ENCODE measurements at regions not wholly inside any gene's neighbourhood (a gene's known extent, or its start where the extent isn't known, plus 50 kb on each side); places are given as distances from the start of the nearest gene placed in this dataset.
"Not testable (repeated sequence)": the region's sequence is repeated elsewhere in the genome, so short reads cannot be mapped to it uniquely, and the experiment has no call there.

- H3K4me1 Mint-ChIP-seq (ENCODE audit: unreplicated experiment), result peaks cover 10% of the 10 kb centered on the region
- no peak overlapping the region for H3K27ac Mint-ChIP-seq
- no peak for TF ChIP-seq CTCF (conservative IDR thresholded peaks at IDR 0.05)
- H3K9me3 Mint-ChIP-seq, result peaks cover 8% of the 10 kb centered on the region
- H3K4me3 Mint-ChIP-seq, result no peak overlapping the region
- no peaks in the 10 kb centered on the region for H3K36me3 Mint-ChIP-seq
- peaks cover 21% of the 10 kb centered on the region for H3K27me3 Mint-ChIP-seq
- no peak for DNase-seq (ENCODE audit: extremely low spot score, unreplicated experiment)
Measured at GRCh38 chr1:117757668-117758067, 151.8 kb downstream of the TENT5C start.

GRCh38 chr1:117758444-117759316, 152.8 kb downstream of the TENT5C start:
- H3K27ac Mint-ChIP-seq, result peak overlapping the region; percentile 48

GRCh38 chr1:117759535-117759934, 153.7 kb downstream of the TENT5C start:
- H3K36me3 Mint-ChIP-seq, result no peaks in the 10 kb centered on the region
- peaks cover 8% of the 10 kb centered on the region for H3K9me3 Mint-ChIP-seq
- H3K4me1 Mint-ChIP-seq (ENCODE audit: unreplicated experiment), result peaks cover 10% of the 10 kb centered on the region
- no peak for DNase-seq (ENCODE audit: extremely low spot score, unreplicated experiment)
- TF ChIP-seq CTCF (conservative IDR thresholded peaks at IDR 0.05), result no peak
- H3K4me3 Mint-ChIP-seq, result no peak overlapping the region
- peaks cover 17% of the 10 kb centered on the region for H3K27me3 Mint-ChIP-seq
- H3K27ac Mint-ChIP-seq, result no peak overlapping the region

More at GRCh38 chr1:117758444-117759316, 152.8 kb downstream of the TENT5C start:
- peak overlapping the region; percentile 86 for H3K4me3 Mint-ChIP-seq
- TF ChIP-seq CTCF (conservative IDR thresholded peaks at IDR 0.05), result peak; percentile 94
- H3K36me3 Mint-ChIP-seq, result no peaks in the 10 kb centered on the region
- peaks cover 10% of the 10 kb centered on the region for H3K4me1 Mint-ChIP-seq (ENCODE audit: unreplicated experiment)
- peaks cover 8% of the 10 kb centered on the region for H3K9me3 Mint-ChIP-seq
- peaks cover 17% of the 10 kb centered on the region for H3K27me3 Mint-ChIP-seq
- peak; percentile 77 for DNase-seq (ENCODE audit: extremely low spot score, unreplicated experiment)

GRCh38 chr1:117760069-117760468, 154.2 kb downstream of the TENT5C start:
- peaks cover 8% of the 10 kb centered on the region for H3K9me3 Mint-ChIP-seq
- H3K27me3 Mint-ChIP-seq, result peaks cover 17% of the 10 kb centered on the region
- H3K27ac Mint-ChIP-seq, result no peak overlapping the region
- TF ChIP-seq CTCF (conservative IDR thresholded peaks at IDR 0.05), result no peak
- H3K4me3 Mint-ChIP-seq, result no peak overlapping the region
- H3K36me3 Mint-ChIP-seq, result no peaks in the 10 kb centered on the region
- peaks cover 10% of the 10 kb centered on the region for H3K4me1 Mint-ChIP-seq (ENCODE audit: unreplicated experiment)
- no peak for DNase-seq (ENCODE audit: extremely low spot score, unreplicated experiment)

GRCh38 chr1:117760485-117760884, 154.6 kb downstream of the TENT5C start:
- DNase-seq (ENCODE audit: extremely low spot score, unreplicated experiment), result no peak
- Mint-ChIP-seq H3K9me3 (peaks cover 8% of the 10 kb centered on the region), H3K27ac (no peak overlapping the region), H3K4me3 (no peak overlapping the region), H3K27me3 (peaks cover 17% of the 10 kb centered on the region), H3K36me3 (no peaks in the 10 kb centered on the region), H3K4me1 (ENCODE audit: unreplicated experiment) (peaks cover 10% of the 10 kb centered on the region)
- no peak for TF ChIP-seq CTCF (conservative IDR thresholded peaks at IDR 0.05)

GRCh38 chr1:117767756-117768155, 161.7 kb downstream of the GDAP2 start:
- not testable (repeated sequence) for H3K4me1 Mint-ChIP-seq (ENCODE audit: unreplicated experiment); H3K36me3 Mint-ChIP-seq; H3K27ac Mint-ChIP-seq; H3K4me3 Mint-ChIP-seq; H3K27me3 Mint-ChIP-seq; DNase-seq (ENCODE audit: extremely low spot score, unreplicated experiment)
- H3K9me3 Mint-ChIP-seq, result peaks cover 13% of the 10 kb centered on the region
